ENCODE measurements at regions not wholly inside any gene's neighbourhood (a gene's known extent, or its start where the extent isn't known, plus 50 kb on each side); places are given as distances from the start of the nearest gene placed in this dataset.
A peak's percentile ranks its signal among the peaks of the same experiment; 100 is the strongest.

GRCh38 chr17:33514369-33514768, 221.3 kb upstream of the ASIC2 start:
- no peak for DNase-seq (ENCODE audit: low read depth in 3 of 3)

GRCh38 chr17:33515974-33516373, 222.9 kb upstream of the ASIC2 start:
- no peak for DNase-seq (ENCODE audit: low read depth in 3 of 3)

- DNase-seq (ENCODE audit: low read depth in 3 of 3) = no peak
Measured at GRCh38 chr17:33516645-33517044, 223.6 kb upstream of the ASIC2 start.

- no peak for DNase-seq (ENCODE audit: low read depth in 3 of 3)
Measured at GRCh38 chr17:33517746-33518145, 224.7 kb upstream of the ASIC2 start.

- no peak for DNase-seq (ENCODE audit: low read depth in 3 of 3)
Measured at GRCh38 chr17:33519692-33520091, 226.6 kb upstream of the ASIC2 start.

- peak; percentile 18 to 36 (median 18) for DNase-seq (ENCODE audit: low read depth in 3 of 3)
Measured at GRCh38 chr17:33520426-33521330, 227.6 kb upstream of the ASIC2 start.

- no peak for DNase-seq (ENCODE audit: low read depth in 3 of 3)
Measured at GRCh38 chr17:33521784-33522183, 228.7 kb upstream of the ASIC2 start.

- DNase-seq (ENCODE audit: low read depth in 3 of 3) = no peak
Measured at GRCh38 chr17:33522623-33523022, 229.5 kb upstream of the ASIC2 start.

GRCh38 chr17:33523577-33523981, 230.5 kb upstream of the ASIC2 start:
- no peak for DNase-seq (ENCODE audit: low read depth in 3 of 3)

- no peak for DNase-seq (ENCODE audit: low read depth in 3 of 3)
Measured at GRCh38 chr17:33525186-33525585, 232.1 kb upstream of the ASIC2 start.

- DNase-seq (ENCODE audit: low read depth in 3 of 3) = no peak
Measured at GRCh38 chr17:33526717-33527116, 233.6 kb upstream of the ASIC2 start.

- no peak for DNase-seq (ENCODE audit: low read depth in 3 of 3)
Measured at GRCh38 chr17:33527290-33527689, 234.2 kb upstream of the ASIC2 start.

- no peak for DNase-seq (ENCODE audit: low read depth in 3 of 3)
Measured at GRCh38 chr17:33528846-33529245, 235.8 kb upstream of the ASIC2 start.

GRCh38 chr17:33529816-33530215, 236.7 kb upstream of the ASIC2 start:
- no peak for DNase-seq (ENCODE audit: low read depth in 3 of 3)

- no peak for DNase-seq (ENCODE audit: low read depth in 3 of 3)
Measured at GRCh38 chr17:33531311-33531710, 238.2 kb upstream of the ASIC2 start.

- DNase-seq (ENCODE audit: low read depth in 3 of 3) = no peak
Measured at GRCh38 chr17:33534087-33534486, 241.0 kb upstream of the ASIC2 start.

- no peak for DNase-seq (ENCODE audit: low read depth in 3 of 3)
Measured at GRCh38 chr17:33545124-33545523, 252.0 kb upstream of the ASIC2 start.

- DNase-seq (ENCODE audit: low read depth in 3 of 3) = no peak
Measured at GRCh38 chr17:33550261-33550660, 257.2 kb upstream of the ASIC2 start.

- DNase-seq (ENCODE audit: low read depth in 3 of 3) = no peak
Measured at GRCh38 chr17:33551075-33551474, 258.0 kb upstream of the ASIC2 start.

- DNase-seq (ENCODE audit: low read depth in 3 of 3) = no peak
Measured at GRCh38 chr17:33551911-33552310, 258.8 kb upstream of the ASIC2 start.

- DNase-seq (ENCODE audit: low read depth in 3 of 3) = no peak
Measured at GRCh38 chr17:33560165-33560564, 267.1 kb upstream of the ASIC2 start.

- DNase-seq (ENCODE audit: low read depth in 3 of 3) = no peak
Measured at GRCh38 chr17:33560871-33561270, 267.8 kb upstream of the ASIC2 start.

GRCh38 chr17:33561569-33562334, 268.7 kb upstream of the ASIC2 start:
- DNase-seq (ENCODE audit: low read depth in 3 of 3) = no peak
